ENCODE measurements at regions not wholly inside any gene's neighbourhood (a gene's known extent, or its start where the extent isn't known, plus 50 kb on each side); places are given as distances from the start of the nearest gene placed in this dataset.
"Not testable (repeated sequence)": the region's sequence is repeated elsewhere in the genome, so short reads cannot be mapped to it uniquely, and the experiment has no call there.

DNA sequence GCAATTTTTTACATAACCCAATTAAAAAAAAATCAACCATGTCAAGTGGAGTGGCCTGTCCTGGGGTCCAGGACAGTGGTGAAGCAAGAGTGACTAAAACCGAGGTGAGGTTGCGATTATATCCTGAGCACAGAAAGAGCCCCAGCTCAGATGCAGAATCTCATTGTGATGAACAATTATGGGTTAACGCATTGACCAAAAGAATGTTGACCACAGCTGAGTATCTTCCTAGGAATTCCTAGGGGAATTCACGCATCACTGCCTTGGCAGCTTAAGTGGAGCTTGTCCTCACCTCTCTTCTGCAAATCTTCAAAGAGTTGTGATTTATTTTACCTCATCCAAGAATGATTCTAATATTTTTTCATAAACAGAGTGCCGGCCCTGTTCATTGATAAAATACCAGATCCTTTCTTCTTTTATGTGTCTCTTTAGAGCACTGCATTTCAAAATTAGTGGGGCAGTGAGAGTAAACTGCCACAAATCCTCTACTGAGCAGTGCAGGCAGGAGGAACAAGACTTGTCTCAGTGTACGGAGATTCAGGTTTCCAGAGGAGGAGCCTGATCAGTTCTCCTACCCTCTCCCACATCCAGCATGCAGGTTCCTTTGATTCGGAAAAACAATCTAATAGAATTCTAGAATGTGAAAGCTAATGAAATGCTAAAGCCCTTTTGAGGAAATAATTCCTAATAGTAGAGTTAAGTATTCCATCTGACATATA lies 60.1 kb upstream of the ZNF184 start:
- no peaks in the 10 kb centered on the region for H3K9me3 ChIP-seq (ENCODE audit: control insufficient read depth, low read length)
- WGBS, 2 experiments (ENCODE audit: insufficient coverage in 2 of 2): 64 to 70% methylated on average over 4 to 6 of the region's 7 CpGs
- peak overlapping the region; percentile 43 for H3K27ac ChIP-seq (ENCODE audit: low read depth, low read length, severe bottlenecking)
- no peak overlapping the region for H3K4me3 ChIP-seq (ENCODE audit: extremely low read depth, insufficient read depth, low read length, poor library complexity, severe bottlenecking)
- H3K36me3 ChIP-seq (ENCODE audit: control insufficient read depth, insufficient read depth, low read length): no peaks in the 10 kb centered on the region
- H3K4me1 ChIP-seq (ENCODE audit: control insufficient read depth, insufficient read depth, low read length, poor library complexity, severe bottlenecking): no peaks in the 10 kb centered on the region

DNA sequence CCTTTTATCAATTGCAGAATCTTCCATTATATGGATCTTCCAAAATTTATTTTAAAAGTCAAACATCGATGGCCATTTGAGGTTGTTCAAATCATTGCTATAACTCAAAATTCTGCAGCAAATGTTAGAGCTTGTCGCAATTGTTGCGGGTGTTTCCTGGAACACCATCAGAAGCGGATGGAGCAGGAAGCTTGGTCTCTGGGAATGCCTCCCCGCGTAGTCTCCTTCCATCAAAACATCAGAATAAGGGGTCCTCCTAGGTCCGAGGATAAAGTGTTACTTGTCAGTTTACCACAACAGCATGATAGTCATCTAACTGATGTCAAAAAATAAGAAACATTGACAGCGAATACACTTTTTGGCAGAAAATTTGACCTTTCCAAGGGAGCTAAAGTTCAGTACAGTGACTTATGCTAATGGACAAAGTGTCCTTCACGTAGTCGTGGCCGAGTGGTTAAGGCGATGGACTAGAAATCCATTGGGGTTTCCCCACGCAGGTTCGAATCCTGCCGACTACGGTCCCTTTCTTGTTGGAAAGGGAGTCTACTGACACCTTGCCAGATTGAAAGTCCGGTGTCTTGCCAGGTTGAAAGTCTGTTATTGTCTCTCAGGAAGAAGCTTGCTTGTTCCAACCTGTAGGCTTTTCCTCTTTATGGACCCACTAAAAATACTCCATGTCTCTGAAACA lies 59.0 kb upstream of the ZNF184 start:
- WGBS, 2 experiments (ENCODE audit: insufficient coverage in 2 of 2): 89 to 93% methylated on average over 16 to 17 of the region's 17 CpGs
- Histone ChIP-seq H3K27ac (ENCODE audit: low read depth, low read length, severe bottlenecking) (no peak overlapping the region), H3K4me3 (ENCODE audit: extremely low read depth, insufficient read depth, low read length, poor library complexity, severe bottlenecking) (no peak overlapping the region), H3K4me1 (ENCODE audit: control insufficient read depth, insufficient read depth, low read length, poor library complexity, severe bottlenecking) (no peaks in the 10 kb centered on the region), H3K36me3 (ENCODE audit: control insufficient read depth, insufficient read depth, low read length) (no peaks in the 10 kb centered on the region), H3K9me3 (ENCODE audit: control insufficient read depth, low read length) (no peaks in the 10 kb centered on the region)

DNA sequence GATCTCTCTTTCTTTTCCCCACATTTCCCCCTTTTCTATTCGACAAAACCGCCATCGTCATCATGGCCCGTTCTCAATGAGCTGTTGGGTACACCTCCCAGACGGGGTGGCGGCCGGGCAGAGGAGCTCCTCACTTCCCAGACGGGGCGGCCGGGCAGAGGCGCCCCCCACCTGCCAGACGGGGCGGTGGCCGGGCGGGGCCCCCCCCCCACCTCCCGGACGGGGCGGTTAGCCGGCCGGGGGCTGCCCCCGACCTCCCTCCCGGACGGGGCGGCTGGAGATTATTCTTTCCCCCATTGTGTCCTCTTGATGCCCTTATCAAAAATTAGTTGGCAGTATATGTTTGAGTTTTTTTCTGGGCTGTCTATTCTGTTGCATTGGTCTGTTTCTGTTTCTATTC lies 56.9 kb upstream of the ZNF184 start:
- 88% methylated on average over 5 of the region's 24 CpGs; no CpG with 5 or more reads in 1 of the 2 experiments for WGBS, 2 experiments (ENCODE audit: insufficient coverage in 2 of 2)
- not testable (repeated sequence) for H3K27ac ChIP-seq (ENCODE audit: low read depth, low read length, severe bottlenecking)

DNA sequence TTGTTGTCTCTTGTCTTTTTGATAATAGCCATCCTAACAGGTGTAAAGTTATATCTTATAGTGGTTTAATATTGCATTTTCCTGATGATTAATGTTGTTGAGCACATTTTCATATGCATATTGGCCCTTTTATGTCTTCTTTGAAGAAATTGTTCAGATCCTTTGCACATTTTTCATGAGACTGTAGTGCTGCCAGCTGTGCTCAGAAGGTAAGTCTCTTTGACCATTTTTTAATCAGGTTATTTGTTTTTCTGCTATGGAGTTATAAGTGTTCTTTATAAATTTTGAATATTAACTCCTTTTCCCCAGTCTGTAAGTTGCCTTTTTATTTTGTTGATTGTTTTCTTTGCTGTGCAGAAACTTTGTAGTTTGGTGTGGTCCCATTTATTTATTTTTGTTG lies 55.8 kb upstream of the ZNF184 start:
- Histone ChIP-seq H3K36me3 (ENCODE audit: control insufficient read depth, insufficient read depth, low read length) (no peaks in the 10 kb centered on the region), H3K9me3 (ENCODE audit: control insufficient read depth, low read length) (no peaks in the 10 kb centered on the region), H3K27ac (ENCODE audit: low read depth, low read length, severe bottlenecking) (no peak overlapping the region), H3K4me3 (ENCODE audit: extremely low read depth, insufficient read depth, low read length, poor library complexity, severe bottlenecking) (no peak overlapping the region), H3K4me1 (ENCODE audit: control insufficient read depth, insufficient read depth, low read length, poor library complexity, severe bottlenecking) (no peaks in the 10 kb centered on the region)

More for the DNA sequence above, 56.9 kb upstream of the ZNF184 start:
- not testable (repeated sequence) for H3K4me3 ChIP-seq (ENCODE audit: extremely low read depth, insufficient read depth, low read length, poor library complexity, severe bottlenecking); H3K4me1 ChIP-seq (ENCODE audit: control insufficient read depth, insufficient read depth, low read length, poor library complexity, severe bottlenecking); H3K36me3 ChIP-seq (ENCODE audit: control insufficient read depth, insufficient read depth, low read length); H3K9me3 ChIP-seq (ENCODE audit: control insufficient read depth, low read length)

Measured in mesodermal cell (in vitro differentiated cells).